ENCODE measurements at regions not wholly inside any gene's neighbourhood (a gene's known extent, or its start where the extent isn't known, plus 50 kb on each side); places are given as distances from the start of the nearest gene placed in this dataset.

- no peak for DNase-seq
Measured at GRCh38 chr3:177729956-177730681, 532.8 kb upstream of the TBL1XR1 start.

DNA sequence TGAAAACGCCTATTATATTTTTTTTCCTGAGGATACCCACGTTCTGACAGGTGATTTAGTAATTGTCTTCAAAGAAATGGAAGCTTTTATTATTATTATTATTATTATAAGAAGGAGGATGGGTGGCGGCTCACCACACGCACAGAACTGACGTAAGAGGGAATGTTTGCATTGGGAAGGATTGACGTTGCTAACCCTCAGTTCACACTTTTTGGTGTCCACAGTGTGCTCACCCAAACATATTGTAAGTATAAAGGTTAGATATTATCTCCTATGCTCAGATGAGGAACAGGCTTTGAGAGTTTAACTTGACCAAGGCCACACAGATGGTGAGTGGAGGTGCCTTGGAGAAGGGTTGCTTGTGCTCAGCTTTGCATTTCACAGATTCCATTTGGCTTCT is 533.5 kb upstream of the TBL1XR1 start:
- DNase-seq = no peak

DNA sequence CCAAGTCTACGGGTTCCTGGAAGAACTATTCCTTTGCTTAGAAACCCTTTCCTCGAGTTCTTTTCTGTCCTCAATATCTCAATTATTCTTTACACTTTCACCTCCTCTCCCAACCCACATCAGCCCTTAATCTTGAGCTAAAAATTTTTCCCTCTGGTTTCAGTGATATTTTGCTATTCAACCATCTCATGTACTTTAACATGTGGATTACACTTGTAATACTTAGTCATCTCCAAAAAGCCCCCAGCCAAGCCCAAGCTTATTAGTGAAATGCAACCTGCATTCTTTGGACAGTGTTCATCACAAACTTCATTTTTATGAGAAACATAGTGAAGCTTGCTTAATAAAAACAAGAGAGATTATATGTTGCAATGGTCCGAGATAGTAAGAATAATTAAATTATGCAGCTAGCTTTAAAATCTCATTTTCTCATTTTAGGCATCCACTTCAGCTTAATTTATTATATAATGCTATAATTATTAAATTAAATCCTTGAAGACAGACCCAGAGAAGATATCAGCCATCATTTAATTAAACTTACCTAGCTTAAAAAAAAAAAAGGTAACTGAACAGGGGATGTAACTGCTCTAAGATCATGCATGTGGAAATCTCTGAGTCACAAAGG is 534.5 kb upstream of the TBL1XR1 start:
- no peak for DNase-seq

- DNase-seq = no peak
Measured at GRCh38 chr3:177733233-177733632, 536.0 kb upstream of the TBL1XR1 start.

- no peak for DNase-seq
Measured at GRCh38 chr3:177733936-177734335, 536.7 kb upstream of the TBL1XR1 start.

- no peak for DNase-seq
Measured at GRCh38 chr3:177735431-177735830, 538.1 kb upstream of the TBL1XR1 start.

DNA sequence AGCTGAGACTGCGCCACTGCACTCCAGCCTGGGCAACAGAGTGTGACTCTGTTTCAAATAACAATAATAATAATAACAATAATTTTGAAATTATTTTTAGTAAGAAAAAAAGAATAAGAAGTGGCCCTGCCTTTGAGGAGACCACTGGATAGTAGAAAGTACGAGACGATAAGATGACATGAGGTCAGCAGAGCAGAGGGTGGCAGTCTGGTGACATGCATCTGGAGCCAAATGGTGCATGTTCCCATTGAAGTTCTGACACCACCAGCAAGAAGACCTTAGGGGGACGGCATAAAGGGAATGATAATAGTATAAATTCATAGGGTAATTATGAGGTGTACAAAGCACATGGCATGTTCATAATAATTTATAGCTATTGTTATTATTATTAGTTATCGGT is 542.2 kb upstream of the TBL1XR1 start:
- DNase-seq = no peak

GRCh38 chr3:177740254-177740653 is 543.0 kb upstream of the TBL1XR1 start:
- DNase-seq = no peak

GRCh38 chr3:177742273-177742672 is 545.0 kb upstream of the TBL1XR1 start:
- no peak for DNase-seq

GRCh38 chr3:177743173-177743890 is 546.0 kb upstream of the TBL1XR1 start:
- no peak for DNase-seq

GRCh38 chr3:177744873-177745606 is 547.8 kb upstream of the TBL1XR1 start:
- peak; percentile 82 for DNase-seq

GRCh38 chr3:177745607-177746005 is 548.3 kb upstream of the TBL1XR1 start:
- no peak for DNase-seq

DNA sequence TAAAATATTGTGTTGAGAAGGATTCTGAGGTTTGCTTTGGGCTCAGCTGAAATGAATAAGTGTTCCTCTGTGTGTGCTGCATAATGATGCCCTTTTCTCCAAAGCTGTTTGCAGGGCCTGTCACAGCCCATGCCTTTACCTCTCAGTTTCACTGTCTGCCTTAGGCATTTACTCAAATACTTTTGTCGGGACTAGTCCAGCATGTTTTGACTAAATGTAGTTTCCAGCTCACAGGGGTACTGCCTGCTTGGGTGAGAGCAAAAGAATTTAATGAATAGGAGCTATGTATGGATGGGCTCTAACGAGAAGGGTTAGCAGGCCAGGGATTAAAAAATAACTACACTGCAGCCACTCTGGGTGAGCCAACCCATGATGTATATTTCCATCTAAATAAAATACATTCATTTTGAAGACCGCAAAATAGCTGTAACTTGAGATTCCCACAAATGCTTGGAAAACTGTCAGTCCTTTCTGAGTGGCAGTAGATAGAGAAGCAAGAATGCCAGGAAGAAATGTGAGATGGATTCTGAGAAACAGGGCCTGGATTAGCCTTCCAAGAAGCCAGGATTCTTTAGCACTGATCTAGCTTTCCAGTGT is 549.2 kb upstream of the TBL1XR1 start:
- DNase-seq = peak; percentile 82

DNA sequence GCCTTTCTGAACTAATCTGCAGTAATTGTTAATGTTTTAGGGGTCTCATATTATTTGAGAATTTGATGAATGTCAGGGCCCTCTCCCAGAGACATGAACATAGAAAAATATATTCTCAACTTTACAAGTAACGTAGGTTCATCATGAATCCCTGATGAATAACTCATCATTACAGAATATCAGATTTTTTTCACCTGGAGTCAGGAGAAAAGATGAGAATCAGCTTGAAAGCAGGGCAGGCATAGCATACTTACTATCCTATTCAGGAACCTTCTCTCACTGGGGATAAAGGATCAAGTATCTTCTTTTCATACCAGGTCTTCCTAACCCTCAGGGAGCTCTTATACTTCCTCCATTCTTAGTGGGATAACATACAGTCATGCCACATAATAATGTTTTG is 552.6 kb upstream of the TBL1XR1 start:
- DNase-seq = no peak

DNA sequence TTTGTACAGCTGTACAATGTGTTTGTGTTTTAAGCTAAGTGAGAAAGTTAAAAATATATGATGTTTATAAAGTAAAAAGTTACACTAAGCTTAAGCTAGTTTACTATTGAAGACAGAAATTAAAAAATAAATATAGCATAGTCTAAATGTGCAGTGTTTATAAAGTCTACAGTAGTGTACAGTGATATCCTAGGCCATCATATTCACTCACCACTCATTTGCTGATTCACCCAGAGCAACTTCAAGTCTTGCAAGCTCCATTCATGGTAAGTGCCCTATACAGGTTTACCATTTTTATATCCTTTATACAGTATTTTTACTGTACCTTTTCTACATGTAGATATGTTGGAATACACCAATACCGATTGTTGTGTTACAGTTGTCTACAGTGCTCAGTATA is 553.2 kb upstream of the TBL1XR1 start:
- no peak for DNase-seq

DNA sequence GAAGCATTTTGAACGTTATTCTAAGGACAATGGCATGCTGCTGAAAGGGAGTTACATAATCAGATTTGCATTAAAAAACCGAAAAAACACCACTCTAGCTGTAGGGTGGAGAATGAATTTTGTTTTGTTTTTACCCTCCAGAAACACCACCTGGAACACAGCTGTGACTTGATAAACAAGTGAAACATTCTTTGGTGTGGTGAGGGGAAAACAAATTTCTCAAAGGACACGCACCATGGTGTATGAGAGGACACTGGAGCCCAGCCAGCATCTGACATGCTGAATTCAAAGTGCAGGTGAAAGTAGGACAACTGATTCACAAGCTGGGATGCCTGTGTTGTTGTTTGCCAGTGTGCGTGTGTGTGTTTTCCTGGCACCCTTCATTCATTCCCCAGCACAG is 554.5 kb upstream of the TBL1XR1 start:
- DNase-seq = no peak

DNA sequence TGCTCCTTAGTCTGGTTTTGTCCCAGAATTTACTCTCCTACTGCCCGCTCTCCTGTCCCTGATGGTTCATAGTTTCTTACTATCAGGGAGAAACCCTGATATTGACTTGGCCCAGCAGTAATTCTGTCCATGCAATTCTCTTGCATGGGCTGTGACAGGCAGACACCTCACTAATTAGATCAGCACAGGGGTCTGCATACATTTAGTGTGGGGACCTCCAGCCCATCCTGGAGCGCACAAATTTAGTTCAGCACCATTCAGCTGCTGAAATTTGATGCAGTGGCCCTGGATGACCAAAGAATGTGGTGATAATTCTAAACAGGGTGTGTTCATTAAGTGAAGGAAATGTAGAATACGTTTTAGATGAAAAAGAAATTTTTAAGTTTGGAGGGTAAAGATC is 555.5 kb upstream of the TBL1XR1 start:
- DNase-seq = no peak

- no peak for DNase-seq
Measured at GRCh38 chr3:177753451-177754155, 556.3 kb upstream of the TBL1XR1 start.

- DNase-seq = no peak
Measured at GRCh38 chr3:177754508-177754921, 557.2 kb upstream of the TBL1XR1 start.

DNA sequence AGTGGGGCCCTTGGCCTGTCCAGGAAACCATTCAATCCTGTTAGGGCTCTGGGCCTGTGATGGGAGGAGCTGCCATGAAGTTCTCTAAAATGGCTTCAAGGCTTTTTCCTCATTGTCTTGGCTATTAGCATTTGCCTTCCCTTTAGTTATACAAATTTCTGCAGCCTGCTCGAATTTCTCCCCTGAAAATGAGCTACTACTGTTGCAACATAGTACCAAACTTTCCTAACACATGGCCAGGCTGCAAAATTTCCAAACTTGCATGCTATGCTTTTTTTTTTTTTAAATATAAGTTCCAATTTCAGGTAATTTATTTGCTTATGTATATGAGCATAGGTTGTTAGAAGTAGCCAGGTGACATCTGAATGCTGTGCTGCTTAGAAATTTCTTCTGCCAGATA is 560.8 kb upstream of the TBL1XR1 start:
- no peak for DNase-seq

DNA sequence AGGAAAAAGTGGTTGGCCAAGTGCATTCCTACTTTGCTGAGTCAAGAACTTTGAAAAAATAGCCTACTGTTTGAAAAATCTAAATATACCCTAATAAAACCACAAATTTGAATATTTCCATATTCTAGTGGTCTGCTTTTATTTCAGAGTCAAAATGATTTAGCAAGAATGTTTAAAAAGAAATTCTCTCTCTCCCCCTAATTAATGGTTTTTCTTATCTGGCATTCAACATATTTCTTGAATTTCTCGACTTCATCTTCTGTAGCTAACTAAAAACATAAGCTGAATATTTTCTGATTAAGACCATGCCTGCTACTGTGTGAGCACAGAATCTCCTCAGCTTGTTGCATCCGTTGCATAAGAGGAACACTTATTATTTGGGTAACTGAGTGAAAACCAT is 563.5 kb upstream of the TBL1XR1 start:
- no peak for DNase-seq

DNA sequence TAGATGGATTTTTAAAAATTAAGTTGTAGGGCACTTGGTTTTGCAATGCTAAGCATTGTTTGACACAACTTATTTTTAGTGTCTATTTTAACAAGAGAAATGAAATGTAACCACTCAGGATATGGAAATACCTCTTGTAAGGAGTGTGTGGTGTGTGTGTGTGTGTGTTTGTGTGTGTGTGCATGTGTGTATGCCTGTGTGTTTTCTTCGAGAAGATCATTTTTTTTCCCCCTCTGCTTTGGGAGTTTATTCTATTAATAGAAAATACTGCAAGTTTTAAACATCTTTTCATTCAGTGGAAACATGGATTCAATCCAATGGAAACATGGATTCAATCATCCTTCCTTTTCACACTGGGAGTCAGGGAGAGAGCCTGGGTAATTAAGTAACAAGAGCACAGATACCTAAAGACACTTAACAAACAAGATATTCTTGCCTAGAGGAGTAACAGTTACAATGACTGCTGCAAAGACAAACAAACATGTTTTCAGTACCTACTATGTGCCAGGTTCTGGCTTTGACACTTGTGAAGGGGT is 567.2 kb upstream of the TBL1XR1 start:
- DNase-seq = no peak

Data from islet precursor cell (in vitro differentiated cells).